DND-41 (cell line): ENCODE measurements at regions not wholly inside any gene's neighbourhood (a gene's known extent, or its start where the extent isn't known, plus 50 kb on each side); places are given as distances from the start of the nearest gene placed in this dataset.

Source experiments
- EZH2 ChIP-seq: IDR thresholded peaks from 3 replicates; pipeline ENCODE4 v1.6.1; 2012; ENCODE audit warnings: borderline replicate concordance, low read depth, mild to moderate bottlenecking, moderate library complexity, low read length, inconsistent platforms; ENCODE audit not compliant: severe bottlenecking
- TF ChIP-seq, protein P1 (sequence below): IDR thresholded peaks from 2 replicates; pipeline ENCODE4 v1.5.1; 2012; ENCODE audit warnings: borderline replicate concordance, low read length, moderate library complexity, mild to moderate bottlenecking; ENCODE audit not compliant: poor library complexity, severe bottlenecking; ENCODE audit errors: extremely low read depth

- TF ChIP-seq, protein P1, sequence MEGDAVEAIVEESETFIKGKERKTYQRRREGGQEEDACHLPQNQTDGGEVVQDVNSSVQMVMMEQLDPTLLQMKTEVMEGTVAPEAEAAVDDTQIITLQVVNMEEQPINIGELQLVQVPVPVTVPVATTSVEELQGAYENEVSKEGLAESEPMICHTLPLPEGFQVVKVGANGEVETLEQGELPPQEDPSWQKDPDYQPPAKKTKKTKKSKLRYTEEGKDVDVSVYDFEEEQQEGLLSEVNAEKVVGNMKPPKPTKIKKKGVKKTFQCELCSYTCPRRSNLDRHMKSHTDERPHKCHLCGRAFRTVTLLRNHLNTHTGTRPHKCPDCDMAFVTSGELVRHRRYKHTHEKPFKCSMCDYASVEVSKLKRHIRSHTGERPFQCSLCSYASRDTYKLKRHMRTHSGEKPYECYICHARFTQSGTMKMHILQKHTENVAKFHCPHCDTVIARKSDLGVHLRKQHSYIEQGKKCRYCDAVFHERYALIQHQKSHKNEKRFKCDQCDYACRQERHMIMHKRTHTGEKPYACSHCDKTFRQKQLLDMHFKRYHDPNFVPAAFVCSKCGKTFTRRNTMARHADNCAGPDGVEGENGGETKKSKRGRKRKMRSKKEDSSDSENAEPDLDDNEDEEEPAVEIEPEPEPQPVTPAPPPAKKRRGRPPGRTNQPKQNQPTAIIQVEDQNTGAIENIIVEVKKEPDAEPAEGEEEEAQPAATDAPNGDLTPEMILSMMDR: no peak
- no peak for TF ChIP-seq EZH2
These were observed 106.9 kb upstream of the PIEZO2 start for GRCh38 chr18:11256251-11256650.
